ENCODE measurements at regions not wholly inside any gene's neighbourhood (a gene's known extent, or its start where the extent isn't known, plus 50 kb on each side); places are given as distances from the start of the nearest gene placed in this dataset.
A peak's percentile ranks its signal among the peaks of the same experiment; 100 is the strongest.

GRCh38 chr2:46842876-46843275 lies 72.7 kb downstream of the MCFD2 start:
- no peak for DNase-seq
- ATAC-seq: no peak
- Histone ChIP-seq H3K27me3 (no peaks in the 10 kb centered on the region), H3K4me1 (peaks cover 7 to 36% (median 27%) of the 10 kb centered on the region in 12 donors), H3K36me3 (no peaks in the 10 kb centered on the region), H3K27ac (no peak overlapping the region), H3K9me3 (no peaks in the 10 kb centered on the region), H3K4me3 (no peak overlapping the region)
- TF ChIP-seq, protein P1, sequence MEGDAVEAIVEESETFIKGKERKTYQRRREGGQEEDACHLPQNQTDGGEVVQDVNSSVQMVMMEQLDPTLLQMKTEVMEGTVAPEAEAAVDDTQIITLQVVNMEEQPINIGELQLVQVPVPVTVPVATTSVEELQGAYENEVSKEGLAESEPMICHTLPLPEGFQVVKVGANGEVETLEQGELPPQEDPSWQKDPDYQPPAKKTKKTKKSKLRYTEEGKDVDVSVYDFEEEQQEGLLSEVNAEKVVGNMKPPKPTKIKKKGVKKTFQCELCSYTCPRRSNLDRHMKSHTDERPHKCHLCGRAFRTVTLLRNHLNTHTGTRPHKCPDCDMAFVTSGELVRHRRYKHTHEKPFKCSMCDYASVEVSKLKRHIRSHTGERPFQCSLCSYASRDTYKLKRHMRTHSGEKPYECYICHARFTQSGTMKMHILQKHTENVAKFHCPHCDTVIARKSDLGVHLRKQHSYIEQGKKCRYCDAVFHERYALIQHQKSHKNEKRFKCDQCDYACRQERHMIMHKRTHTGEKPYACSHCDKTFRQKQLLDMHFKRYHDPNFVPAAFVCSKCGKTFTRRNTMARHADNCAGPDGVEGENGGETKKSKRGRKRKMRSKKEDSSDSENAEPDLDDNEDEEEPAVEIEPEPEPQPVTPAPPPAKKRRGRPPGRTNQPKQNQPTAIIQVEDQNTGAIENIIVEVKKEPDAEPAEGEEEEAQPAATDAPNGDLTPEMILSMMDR (IDR thresholded peaks at IDR 0.05): no peak
- TF ChIP-seq POLR2A (IDR thresholded peaks at IDR 0.05): no peak
- 97 to 98% (median 97%) methylated on average over 7 of the region's 7 CpGs for WGBS, 4 donors
- intact Hi-C loops (cut with DNase I): no loop called here

GRCh38 chr2:46841621-46842020 lies 74.0 kb downstream of the MCFD2 start:
- Histone ChIP-seq H3K27ac (peak overlapping the region in 1 of 12 donors; percentile 17), H3K4me1 (peaks cover 3 to 24% (median 15%) of the 10 kb centered on the region in 12 donors), H3K27me3 (no peaks in the 10 kb centered on the region), H3K9me3 (no peaks in the 10 kb centered on the region), H3K36me3 (no peaks in the 10 kb centered on the region), H3K4me3 (no peak overlapping the region)
- WGBS, 4 donors: 71 to 80% (median 75%) methylated on average over 4 of the region's 4 CpGs
- peak in 1 of 4 donors; percentile 52 for ATAC-seq
- intact Hi-C loops (cut with DNase I): no loop called here
- no peak for TF ChIP-seq POLR2A (IDR thresholded peaks at IDR 0.05)
- TF ChIP-seq, protein P1 (IDR thresholded peaks at IDR 0.05): no peak
- no peak for DNase-seq

GRCh38 chr2:46839045-46839444 lies 76.6 kb downstream of the MCFD2 start:
- H3K9me3 ChIP-seq: no peaks in the 10 kb centered on the region
- intact Hi-C loops (cut with DNase I): no loop called here
- no peaks in the 10 kb centered on the region for H3K27me3 ChIP-seq
- TF ChIP-seq, protein P1 (IDR thresholded peaks at IDR 0.05): no peak
- no peak for TF ChIP-seq POLR2A (IDR thresholded peaks at IDR 0.05)
- H3K4me3 ChIP-seq: no peak overlapping the region
- H3K36me3 ChIP-seq: no peaks in the 10 kb centered on the region
- 61 to 82% (median 79%) methylated on average over 3 of the region's 3 CpGs for WGBS, 4 donors
- no peak overlapping the region for H3K27ac ChIP-seq
- no peak for ATAC-seq
- DNase-seq: no peak
- H3K4me1 ChIP-seq: peaks cover 0 to 18% (median 9%) of the 10 kb centered on the region in 12 donors

GRCh38 chr2:46837704-46838103 lies 77.9 kb downstream of the MCFD2 start:
- ATAC-seq (no peak), DNase-seq (no peak)
- H3K36me3 ChIP-seq: no peaks in the 10 kb centered on the region
- WGBS, 4 donors: 79 to 89% (median 82%) methylated on average over 5 of the region's 5 CpGs
- intact Hi-C loops (cut with DNase I): no loop called here
- H3K4me3 ChIP-seq: no peak overlapping the region
- H3K27me3 ChIP-seq: no peaks in the 10 kb centered on the region
- H3K27ac ChIP-seq: no peak overlapping the region
- H3K9me3 ChIP-seq: no peaks in the 10 kb centered on the region
- H3K4me1 ChIP-seq: peaks cover 0 to 18% (median 9%) of the 10 kb centered on the region in 12 donors
- TF ChIP-seq POLR2A (IDR thresholded peaks at IDR 0.05): no peak
- TF ChIP-seq, protein P1 (IDR thresholded peaks at IDR 0.05): no peak
